AG20443 (cell line): ENCODE measurements at regions not wholly inside any gene's neighbourhood (a gene's known extent, or its start where the extent isn't known, plus 50 kb on each side); places are given as distances from the start of the nearest gene placed in this dataset.

ENCODE experiments used
- DNase-seq: peaks from one replicate; pipeline ENCODE4 v3.0.0; 2012; ENCODE audit warnings: low spot score, mixed read lengths

- no peak for DNase-seq
Observed at GRCh38 chr6:56715741-56716140, 73.1 kb upstream of the DST start.

- DNase-seq, result peak; percentile 37
Observed at GRCh38 chr6:56714982-56715456, 72.3 kb upstream of the DST start.

GRCh38 chr6:56714273-56714672, 71.6 kb upstream of the DST start:
- DNase-seq, result no peak

- peak; percentile 76 for DNase-seq
Observed at GRCh38 chr6:56713254-56713672, 70.6 kb upstream of the DST start.

DNA sequence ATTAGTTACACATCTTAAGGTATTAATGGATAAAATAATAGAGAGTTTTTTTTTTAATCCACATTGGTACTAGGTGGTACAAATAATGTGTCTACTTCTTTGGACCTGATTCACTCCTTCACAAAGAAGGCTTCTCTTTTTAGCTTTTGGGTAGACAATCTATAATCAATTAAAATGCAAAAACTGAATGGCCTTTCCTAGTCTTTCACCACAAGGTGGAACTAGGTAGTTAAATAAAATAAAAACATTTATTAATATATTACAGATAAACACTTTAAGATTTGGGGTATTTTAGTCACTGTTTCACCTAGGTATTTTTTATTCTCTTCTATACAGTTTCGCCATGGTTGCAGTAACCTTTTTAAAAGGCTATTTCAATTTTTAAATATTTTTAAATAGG, 68.3 kb upstream of the DST start:
- no peak for DNase-seq

- no peak for DNase-seq
Observed at GRCh38 chr6:56709650-56710049, 67.0 kb upstream of the DST start.

- peak; percentile 57 for DNase-seq
Observed at GRCh38 chr6:56708810-56709597, 66.3 kb upstream of the DST start.

GRCh38 chr6:56706981-56707726, 64.5 kb upstream of the DST start:
- no peak for DNase-seq

DNA sequence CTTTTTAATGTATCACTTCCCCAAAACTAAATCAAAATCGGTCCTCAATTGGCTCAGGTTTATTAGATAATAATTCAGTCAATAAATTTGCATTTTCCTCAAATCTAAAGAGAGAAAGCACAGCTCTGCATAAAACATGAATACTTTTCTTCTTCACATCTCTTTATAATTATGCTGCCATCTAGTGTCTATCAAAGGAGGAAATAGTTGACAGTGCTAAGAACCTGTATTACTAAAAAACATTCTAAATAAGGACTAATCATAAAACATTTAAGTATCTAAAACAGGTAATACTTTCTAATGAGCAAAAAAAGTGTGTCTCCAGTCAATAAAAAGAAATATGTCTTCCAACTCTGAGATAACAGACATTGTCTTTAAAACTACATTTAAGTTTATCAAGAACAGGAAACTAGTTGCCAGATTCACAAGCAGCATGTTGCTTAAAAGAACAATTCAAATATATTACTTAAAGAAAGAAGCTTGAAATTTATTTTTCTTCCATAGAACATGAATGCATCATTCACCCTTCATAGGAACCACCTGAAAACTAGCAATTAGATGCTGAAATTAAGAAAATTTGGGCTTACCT, 56.5 kb upstream of the DST start:
- DNase-seq, result peak; percentile 27

GRCh38 chr6:56695702-56696101, 53.0 kb upstream of the DST start:
- DNase-seq, result no peak

DNA sequence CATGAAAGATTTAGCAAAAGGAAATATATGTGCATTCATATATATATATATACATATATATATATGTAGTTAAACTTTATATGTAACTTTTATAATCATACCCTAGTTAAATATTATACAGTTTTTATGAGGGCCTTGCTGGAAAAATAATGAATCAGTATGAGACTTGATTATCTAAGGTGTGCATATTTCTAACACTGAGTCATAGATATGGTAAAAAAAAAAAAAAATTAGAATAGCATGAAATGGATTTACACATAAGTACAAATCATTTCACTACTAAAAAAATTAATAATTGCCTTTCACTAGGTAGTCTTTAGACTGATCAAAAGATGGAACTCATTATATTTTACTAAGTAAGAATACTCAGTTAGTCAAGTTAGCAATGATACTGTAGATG, 51.3 kb upstream of the DST start:
- no peak for DNase-seq

GRCh38 chr6:56693246-56693607, 50.5 kb upstream of the DST start:
- peak; percentile 69 for DNase-seq

- peak; percentile 33 for DNase-seq
Observed at GRCh38 chr6:56692523-56693245, 50.0 kb upstream of the DST start.
